ENCODE measurements at regions not wholly inside any gene's neighbourhood (a gene's known extent, or its start where the extent isn't known, plus 50 kb on each side); places are given as distances from the start of the nearest gene placed in this dataset.

GRCh38 chr15:36361351-36361870 lies 218.0 kb upstream of the CDIN1 start:
- no peaks in the 10 kb centered on the region for H3K9me3 Mint-ChIP-seq (ENCODE audit: insufficient read depth)
- no peak overlapping the region for H3K4me3 Mint-ChIP-seq
- Histone ChIP-seq H3K9me3 (ENCODE audit: control extremely low read depth in 1 of 3, control insufficient read depth in 2 of 3, insufficient read depth in 1 of 3, low read length in 2 of 3) (no peaks in the 10 kb centered on the region), H3K36me3 (replicated peaks in 1 of 2; ENCODE audit: control extremely low read depth in 1 of 2, control insufficient read depth in 1 of 2, extremely low read depth in 1 of 2, insufficient read depth in 2 of 2, low read length in 1 of 2) (no peaks in the 10 kb centered on the region), H3K27me3 (replicated peaks in 1 of 4; ENCODE audit: control extremely low read depth in 1 of 4, control insufficient read depth in 3 of 4, insufficient read depth in 4 of 4, low read length in 3 of 4) (no peaks in the 10 kb centered on the region), H3K79me2 (ENCODE audit: control insufficient read depth, insufficient read depth, low read length) (no peaks in the 10 kb centered on the region), H2AFZ (ENCODE audit: insufficient read depth, low read depth, low read length, poor library complexity, severe bottlenecking) (no peak overlapping the region), H3K27ac (ENCODE audit: low read length in 2 of 2) (no peak overlapping the region), H3K4me1 (ENCODE audit: control insufficient read depth in 2 of 2, insufficient read depth in 2 of 2, low read length in 2 of 2) (no peaks in the 10 kb centered on the region), H3K9ac (ENCODE audit: low read length) (no peak overlapping the region), H3K4me2 (replicated peaks; ENCODE audit: low read depth, low read length, poor library complexity, severe bottlenecking) (no peak overlapping the region), H3K4me3 (ENCODE audit: control extremely low read depth in 1 of 5, extremely low read depth in 1 of 5, insufficient read depth in 1 of 5, low read depth in 2 of 5, low read length in 4 of 5) (no peak overlapping the region), H4K20me1 (ENCODE audit: control insufficient read depth, insufficient read depth, low read length, poor library complexity, severe bottlenecking) (no peaks in the 10 kb centered on the region)
- CTCF ChIA-PET: no interaction called here
- no peaks in the 10 kb centered on the region for H3K4me1 Mint-ChIP-seq
- no peaks in the 10 kb centered on the region for H3K27me3 Mint-ChIP-seq
- intact Hi-C loops (cut with micrococcal nuclease): no loop called here
- no peak overlapping the region for H3K27ac Mint-ChIP-seq
- DNase-seq: no peak
- POLR2A ChIA-PET: no interaction called here
- no peak for TF ChIP-seq EZH2 (IDR thresholded peaks at IDR 0.05; ENCODE audit: borderline replicate concordance, insufficient read depth, low read depth, low read length, poor library complexity, severe bottlenecking)
- TF ChIP-seq, protein P1, sequence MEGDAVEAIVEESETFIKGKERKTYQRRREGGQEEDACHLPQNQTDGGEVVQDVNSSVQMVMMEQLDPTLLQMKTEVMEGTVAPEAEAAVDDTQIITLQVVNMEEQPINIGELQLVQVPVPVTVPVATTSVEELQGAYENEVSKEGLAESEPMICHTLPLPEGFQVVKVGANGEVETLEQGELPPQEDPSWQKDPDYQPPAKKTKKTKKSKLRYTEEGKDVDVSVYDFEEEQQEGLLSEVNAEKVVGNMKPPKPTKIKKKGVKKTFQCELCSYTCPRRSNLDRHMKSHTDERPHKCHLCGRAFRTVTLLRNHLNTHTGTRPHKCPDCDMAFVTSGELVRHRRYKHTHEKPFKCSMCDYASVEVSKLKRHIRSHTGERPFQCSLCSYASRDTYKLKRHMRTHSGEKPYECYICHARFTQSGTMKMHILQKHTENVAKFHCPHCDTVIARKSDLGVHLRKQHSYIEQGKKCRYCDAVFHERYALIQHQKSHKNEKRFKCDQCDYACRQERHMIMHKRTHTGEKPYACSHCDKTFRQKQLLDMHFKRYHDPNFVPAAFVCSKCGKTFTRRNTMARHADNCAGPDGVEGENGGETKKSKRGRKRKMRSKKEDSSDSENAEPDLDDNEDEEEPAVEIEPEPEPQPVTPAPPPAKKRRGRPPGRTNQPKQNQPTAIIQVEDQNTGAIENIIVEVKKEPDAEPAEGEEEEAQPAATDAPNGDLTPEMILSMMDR (IDR thresholded peaks at IDR 0.05): no peak
- no CpG with 5 or more reads among the region's 5 CpGs for WGBS (ENCODE audit: insufficient coverage)
- no peak for ATAC-seq (ENCODE audit: low read depth)

DNA sequence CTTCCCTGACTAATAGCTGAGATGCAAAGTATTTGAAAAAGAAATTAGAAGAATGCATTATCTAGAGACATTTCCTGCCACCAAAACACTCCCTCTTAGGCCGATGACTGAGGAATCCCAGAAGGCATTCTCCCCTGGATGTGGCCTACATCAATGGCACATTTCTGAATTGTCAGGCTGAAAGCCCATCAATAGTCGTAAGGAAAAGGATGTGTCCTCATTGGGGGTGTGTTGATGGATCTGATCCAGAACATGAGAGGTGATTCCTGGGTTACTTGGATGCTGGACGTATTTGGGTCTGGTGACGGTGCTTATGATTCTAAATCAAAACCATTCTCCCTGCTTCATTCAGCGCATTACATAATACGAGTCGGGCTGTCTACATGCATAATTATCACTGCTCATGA lies 216.9 kb upstream of the CDIN1 start:
- H3K27me3 Mint-ChIP-seq: no peaks in the 10 kb centered on the region
- H3K9ac ChIP-seq (ENCODE audit: low read length): no peak overlapping the region
- no peak overlapping the region for H3K27ac ChIP-seq (ENCODE audit: low read length in 2 of 2)
- no peaks in the 10 kb centered on the region for H3K4me1 ChIP-seq (ENCODE audit: control insufficient read depth in 2 of 2, insufficient read depth in 2 of 2, low read length in 2 of 2)
- H3K4me3 ChIP-seq (ENCODE audit: control extremely low read depth in 1 of 5, extremely low read depth in 1 of 5, insufficient read depth in 1 of 5, low read depth in 2 of 5, low read length in 4 of 5): no peak overlapping the region
- POLR2A ChIA-PET: no interaction called here
- H3K9me3 ChIP-seq (ENCODE audit: control extremely low read depth in 1 of 3, control insufficient read depth in 2 of 3, insufficient read depth in 1 of 3, low read length in 2 of 3): no peaks in the 10 kb centered on the region
- H3K27ac Mint-ChIP-seq: no peak overlapping the region
- no peaks in the 10 kb centered on the region for H3K79me2 ChIP-seq (ENCODE audit: control insufficient read depth, insufficient read depth, low read length)
- CTCF ChIA-PET: no interaction called here
- no peaks in the 10 kb centered on the region for H3K36me3 ChIP-seq (replicated peaks in 1 of 2; ENCODE audit: control extremely low read depth in 1 of 2, control insufficient read depth in 1 of 2, extremely low read depth in 1 of 2, insufficient read depth in 2 of 2, low read length in 1 of 2)
- ATAC-seq (ENCODE audit: low read depth): no peak
- TF ChIP-seq, protein P1 (IDR thresholded peaks at IDR 0.05): no peak
- TF ChIP-seq EZH2 (IDR thresholded peaks at IDR 0.05; ENCODE audit: borderline replicate concordance, insufficient read depth, low read depth, low read length, poor library complexity, severe bottlenecking): no peak
- no peak overlapping the region for H2AFZ ChIP-seq (ENCODE audit: insufficient read depth, low read depth, low read length, poor library complexity, severe bottlenecking)
- no peaks in the 10 kb centered on the region for H3K9me3 Mint-ChIP-seq (ENCODE audit: insufficient read depth)
- DNase-seq: no peak
- H3K27me3 ChIP-seq (replicated peaks in 1 of 4; ENCODE audit: control extremely low read depth in 1 of 4, control insufficient read depth in 3 of 4, insufficient read depth in 4 of 4, low read length in 3 of 4): no peaks in the 10 kb centered on the region
- WGBS (ENCODE audit: insufficient coverage): 85% methylated on average over 4 of the region's 7 CpGs
- no peaks in the 10 kb centered on the region for H4K20me1 ChIP-seq (ENCODE audit: control insufficient read depth, insufficient read depth, low read length, poor library complexity, severe bottlenecking)
- intact Hi-C loops (cut with micrococcal nuclease): no loop called here
- H3K4me2 ChIP-seq (replicated peaks; ENCODE audit: low read depth, low read length, poor library complexity, severe bottlenecking): no peak overlapping the region
- no peaks in the 10 kb centered on the region for H3K4me1 Mint-ChIP-seq
- H3K4me3 Mint-ChIP-seq: no peak overlapping the region
